ENCODE measurements at regions not wholly inside any gene's neighbourhood (a gene's known extent, or its start where the extent isn't known, plus 50 kb on each side); places are given as distances from the start of the nearest gene placed in this dataset.

- TF ChIP-seq, protein P1, sequence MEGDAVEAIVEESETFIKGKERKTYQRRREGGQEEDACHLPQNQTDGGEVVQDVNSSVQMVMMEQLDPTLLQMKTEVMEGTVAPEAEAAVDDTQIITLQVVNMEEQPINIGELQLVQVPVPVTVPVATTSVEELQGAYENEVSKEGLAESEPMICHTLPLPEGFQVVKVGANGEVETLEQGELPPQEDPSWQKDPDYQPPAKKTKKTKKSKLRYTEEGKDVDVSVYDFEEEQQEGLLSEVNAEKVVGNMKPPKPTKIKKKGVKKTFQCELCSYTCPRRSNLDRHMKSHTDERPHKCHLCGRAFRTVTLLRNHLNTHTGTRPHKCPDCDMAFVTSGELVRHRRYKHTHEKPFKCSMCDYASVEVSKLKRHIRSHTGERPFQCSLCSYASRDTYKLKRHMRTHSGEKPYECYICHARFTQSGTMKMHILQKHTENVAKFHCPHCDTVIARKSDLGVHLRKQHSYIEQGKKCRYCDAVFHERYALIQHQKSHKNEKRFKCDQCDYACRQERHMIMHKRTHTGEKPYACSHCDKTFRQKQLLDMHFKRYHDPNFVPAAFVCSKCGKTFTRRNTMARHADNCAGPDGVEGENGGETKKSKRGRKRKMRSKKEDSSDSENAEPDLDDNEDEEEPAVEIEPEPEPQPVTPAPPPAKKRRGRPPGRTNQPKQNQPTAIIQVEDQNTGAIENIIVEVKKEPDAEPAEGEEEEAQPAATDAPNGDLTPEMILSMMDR (IDR thresholded peaks at IDR 0.05) = no peak
- TF ChIP-seq POLR2A (IDR thresholded peaks at IDR 0.05) = no peak
Observed at GRCh38 chr10:113226399-113226798, 276.4 kb downstream of the TCF7L2 start.

All from sigmoid colon (tissue), 3 donors.